Activated effector memory CD4-positive, alpha-beta T cell treated with anti-CD3 and anti-CD28 coated beads, Interleukin-2, amount 50 U/mL, for 16 hours (primary cell): ENCODE measurements at regions not wholly inside any gene's neighbourhood (a gene's known extent, or its start where the extent isn't known, plus 50 kb on each side); places are given as distances from the start of the nearest gene placed in this dataset.

Source experiments
- DNase-seq: peaks from one replicate; pipeline ENCODE4 v3.0.0-alpha.2; 2020

DNA sequence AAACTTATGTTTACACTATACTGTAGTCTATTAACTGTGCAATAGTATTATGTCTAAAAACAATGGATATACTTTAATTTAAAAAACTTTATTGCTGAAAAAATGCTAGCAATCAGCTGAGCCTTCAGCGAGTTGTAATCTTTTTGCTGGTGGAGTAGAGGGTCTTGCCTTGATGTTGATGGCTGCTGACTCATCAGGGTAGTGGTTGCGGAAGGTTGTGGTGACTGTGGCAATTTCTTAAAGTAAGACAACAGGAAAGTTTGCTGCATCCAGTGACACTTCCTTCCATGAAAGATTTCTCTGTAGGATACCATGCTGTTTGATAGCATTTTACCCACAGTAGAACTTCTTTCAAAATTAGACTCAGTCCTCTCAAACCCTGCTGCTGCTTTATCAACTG lies 234.7 kb upstream of the CSF3R start:
- DNase-seq: no peak

DNA sequence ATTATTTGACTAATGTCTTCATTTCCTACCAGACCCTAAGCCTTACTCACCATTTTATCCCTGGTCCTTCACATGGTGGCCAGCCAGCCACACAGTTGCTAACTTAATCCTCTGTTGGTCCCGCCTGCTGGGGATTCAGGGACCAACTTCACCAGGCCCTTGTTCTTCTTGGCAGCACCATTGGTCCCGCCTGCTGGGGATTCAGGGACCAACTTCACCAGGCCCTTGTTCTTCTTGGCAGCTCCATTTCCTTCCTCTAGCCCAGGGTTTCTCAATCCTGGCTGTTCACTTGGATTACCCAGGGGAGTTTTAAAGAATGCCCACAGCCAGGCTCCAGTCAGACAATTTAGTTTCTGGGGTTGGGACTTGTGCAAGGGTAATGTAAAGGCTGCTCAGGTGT lies 233.1 kb upstream of the CSF3R start:
- peak; percentile 34 for DNase-seq

DNA sequence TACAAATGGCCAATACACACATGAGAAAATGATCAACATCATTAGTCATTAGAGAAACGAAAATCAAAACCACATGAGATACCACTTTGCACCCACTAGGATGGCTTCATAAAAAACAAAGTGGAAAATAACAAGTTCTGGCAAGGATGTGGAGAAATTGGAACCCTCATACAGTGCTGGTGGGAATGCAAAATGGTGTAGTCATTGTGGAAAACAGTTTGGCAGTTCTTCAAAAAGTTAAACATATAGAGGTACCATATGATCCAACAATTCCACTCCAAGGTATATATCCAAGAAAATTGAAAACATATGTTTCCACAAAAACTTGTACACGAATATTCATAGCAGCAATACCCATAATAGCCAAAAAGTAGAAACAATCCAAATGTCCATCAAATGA lies 231.6 kb upstream of the CSF3R start:
- DNase-seq: no peak

DNA sequence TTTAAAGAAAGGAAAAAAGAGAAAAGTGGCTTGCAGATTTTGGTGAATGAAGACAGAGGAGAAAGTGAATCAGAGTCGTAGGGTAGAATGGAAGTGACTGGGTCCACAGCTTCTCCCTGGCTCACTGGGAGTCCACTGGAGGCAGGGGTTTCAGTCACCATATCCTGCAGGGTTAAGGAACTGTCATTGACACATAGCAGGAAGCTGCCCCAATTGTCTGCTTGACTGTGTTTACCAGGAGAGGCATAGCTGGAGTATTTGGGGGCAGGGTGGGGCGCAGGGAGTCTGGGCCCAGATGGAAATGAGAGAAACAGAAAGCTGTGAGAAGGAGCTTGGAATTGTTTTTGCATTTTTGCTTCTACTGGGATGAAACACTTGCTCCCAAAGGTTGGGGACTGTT lies 228.8 kb upstream of the CSF3R start:
- DNase-seq: peak; percentile 16

DNA sequence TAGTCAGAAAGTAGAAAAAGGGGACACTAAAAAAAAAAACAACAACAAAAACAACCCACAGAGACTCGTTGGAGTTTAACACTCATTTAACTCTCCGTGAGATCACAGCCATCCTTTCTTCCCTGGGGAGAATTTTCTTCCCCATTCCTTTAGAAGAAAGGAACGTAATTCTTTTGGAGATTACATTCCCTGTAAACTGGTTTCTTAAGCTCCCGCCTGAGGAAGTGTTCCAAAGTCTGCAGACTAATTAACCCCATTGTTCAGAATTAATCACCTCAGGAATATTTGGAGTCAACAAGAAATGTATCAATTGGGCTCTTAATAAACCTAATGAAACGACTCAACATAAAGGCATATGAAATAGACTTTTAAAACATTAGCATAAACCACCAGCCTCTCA lies 228.2 kb upstream of the CSF3R start:
- DNase-seq: no peak

DNA sequence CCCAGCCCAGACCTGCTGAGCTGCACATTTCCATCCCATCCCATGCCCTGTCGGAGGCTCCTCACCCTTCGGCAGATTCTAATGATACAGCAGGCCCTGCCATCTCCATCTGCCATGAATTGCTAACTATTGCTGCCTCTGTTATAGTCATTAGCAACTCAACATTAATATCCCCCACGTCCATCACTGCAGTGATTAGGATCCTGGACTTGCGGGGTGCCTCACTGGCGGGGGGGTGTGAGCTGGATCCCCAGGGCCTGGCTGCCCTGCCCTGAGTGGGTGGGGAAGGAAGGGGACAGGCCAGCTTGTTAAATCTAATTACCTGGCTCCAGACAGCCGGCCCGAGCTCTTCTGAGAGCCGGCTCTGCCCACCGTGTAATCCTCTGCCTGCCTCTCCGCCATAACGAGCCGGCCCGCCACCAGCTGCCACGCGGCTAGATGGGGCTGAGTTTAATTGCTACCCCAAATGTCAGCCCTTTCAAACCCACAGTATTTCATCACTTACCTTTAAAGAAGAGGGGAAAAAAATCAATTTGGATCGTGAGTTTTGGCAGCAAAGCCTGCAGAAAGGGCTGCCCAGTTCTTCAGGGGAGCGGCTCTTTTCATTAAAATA lies 227.3 kb upstream of the CSF3R start:
- DNase-seq: no peak

DNA sequence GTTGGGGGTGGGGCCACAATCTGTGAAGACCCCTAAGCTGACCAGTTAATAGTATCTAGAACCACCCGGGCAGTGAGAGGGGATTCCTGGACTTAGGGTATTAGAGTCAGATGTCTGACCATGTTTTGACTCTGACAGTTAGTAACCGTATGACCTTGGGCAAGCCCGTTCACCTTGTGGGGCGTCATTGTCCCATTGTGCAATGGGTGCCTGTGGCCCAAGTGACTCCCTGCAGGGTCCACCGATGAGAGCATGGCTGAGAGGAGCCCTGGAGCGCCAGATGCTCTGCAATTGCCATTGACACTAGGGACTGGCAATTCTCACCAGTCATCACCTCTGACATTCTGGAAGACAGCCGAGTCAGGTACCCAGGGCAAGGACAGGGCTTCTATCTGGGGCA lies 225.9 kb upstream of the CSF3R start:
- DNase-seq: no peak

DNA sequence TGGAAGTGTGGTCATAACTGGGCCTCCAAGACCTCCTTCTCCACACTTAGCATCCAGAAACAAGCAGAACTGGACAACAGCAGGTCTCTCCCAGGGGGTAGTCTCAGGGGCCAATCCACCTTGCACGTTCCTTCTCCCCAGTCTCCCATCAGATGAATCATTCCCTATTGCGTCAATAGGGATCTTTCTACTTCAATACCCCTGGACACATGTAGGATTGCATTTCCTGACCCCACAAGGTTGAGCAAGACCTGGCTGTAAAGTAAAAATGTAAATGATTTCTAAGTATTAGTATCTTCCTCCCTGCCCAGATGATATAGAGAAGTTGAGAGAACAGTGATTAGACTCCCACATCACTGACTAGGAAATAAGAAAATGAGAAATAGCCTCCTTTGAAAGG lies 224.5 kb upstream of the CSF3R start:
- no peak for DNase-seq

DNA sequence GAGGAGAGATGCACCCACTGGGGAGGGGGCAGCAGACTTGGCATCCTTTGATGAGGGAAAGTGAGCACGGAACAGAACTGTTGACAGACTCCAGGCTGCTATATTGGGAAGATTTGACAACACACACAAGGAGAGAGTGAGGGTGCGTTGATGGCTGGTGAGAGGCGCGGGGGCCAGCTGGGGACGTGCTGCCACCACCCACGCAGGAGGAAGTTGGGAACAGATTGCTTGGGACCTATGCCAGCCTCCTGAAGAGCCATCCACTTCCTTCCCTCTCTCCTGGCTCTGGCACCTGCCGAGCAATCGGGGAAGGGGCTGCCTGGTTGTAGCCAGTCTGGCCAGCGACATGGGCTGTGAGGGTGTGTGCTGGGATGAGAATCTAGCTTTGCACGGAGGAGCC lies 223.7 kb upstream of the CSF3R start:
- no peak for DNase-seq

DNA sequence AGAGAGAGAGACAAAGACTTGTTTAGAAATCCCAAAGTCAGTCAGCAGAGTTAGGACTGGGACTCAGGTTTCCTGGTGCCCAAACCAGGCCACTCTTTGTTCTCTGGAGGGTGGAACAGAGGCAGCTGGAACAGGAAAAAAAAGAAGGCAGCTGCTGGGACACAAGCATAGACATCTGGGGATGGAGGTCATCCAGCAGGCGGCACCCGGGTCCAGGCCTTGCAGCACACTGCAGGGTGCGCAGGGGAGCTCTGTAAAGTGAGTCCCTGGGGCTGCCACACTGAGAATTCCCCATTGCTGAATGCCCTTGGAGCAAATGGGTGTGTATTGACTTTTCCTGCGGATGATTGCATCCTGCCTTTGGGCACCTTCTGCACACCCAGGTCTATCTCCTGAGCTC lies 222.9 kb upstream of the CSF3R start:
- DNase-seq: no peak

DNA sequence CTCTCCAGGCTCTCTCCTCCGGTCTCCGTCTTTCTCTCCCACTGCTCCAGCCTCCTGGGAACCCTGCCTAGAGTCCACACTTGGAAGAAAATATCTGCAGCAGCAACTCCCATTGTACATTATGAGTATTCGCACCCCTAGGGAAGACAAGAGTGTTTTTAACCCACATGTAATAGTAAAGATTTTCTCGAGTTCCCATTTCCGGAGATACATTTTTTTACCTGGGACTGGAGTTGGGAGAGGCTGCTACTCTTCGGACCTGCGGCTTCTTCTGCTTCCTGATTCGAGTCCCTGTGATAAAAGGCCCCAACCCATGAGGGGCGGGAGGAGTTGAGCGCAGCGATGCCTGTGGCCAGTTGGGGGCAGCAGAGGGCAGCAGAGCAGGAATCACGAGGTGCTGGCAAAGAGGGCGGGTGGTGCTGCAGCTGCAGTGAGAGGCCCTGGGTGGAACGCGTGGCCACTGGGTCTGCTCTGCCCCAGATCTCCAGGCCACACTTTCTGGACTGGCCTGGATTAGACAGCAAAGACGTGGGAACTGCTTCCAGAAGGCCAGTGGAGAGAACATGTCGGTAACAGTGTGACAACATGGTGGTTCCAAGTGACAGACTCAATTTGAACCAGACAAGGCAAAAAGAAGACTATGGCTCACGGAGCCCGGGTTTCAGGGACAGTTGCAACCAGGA lies 221.0 kb upstream of the CSF3R start:
- peak; percentile 78 for DNase-seq

DNA sequence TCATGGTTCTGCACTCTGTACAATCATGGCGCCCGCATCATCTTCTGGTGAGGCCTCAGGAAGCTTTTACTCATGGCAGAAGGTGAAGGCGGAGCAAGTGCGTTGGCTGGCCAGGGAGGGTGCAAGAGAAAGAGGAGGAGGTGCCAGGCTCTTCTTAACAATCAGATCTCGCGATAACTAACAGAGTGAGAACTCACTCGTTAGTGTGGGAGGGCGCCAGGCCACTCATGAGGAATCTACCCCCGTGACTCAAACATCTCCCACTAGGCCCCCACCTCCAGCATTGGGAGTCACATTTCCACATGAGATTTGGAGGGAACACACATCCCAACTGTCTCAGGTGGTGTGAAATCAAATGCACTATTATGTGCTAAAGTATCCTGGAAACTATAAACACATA lies 220.2 kb upstream of the CSF3R start:
- DNase-seq: no peak

DNA sequence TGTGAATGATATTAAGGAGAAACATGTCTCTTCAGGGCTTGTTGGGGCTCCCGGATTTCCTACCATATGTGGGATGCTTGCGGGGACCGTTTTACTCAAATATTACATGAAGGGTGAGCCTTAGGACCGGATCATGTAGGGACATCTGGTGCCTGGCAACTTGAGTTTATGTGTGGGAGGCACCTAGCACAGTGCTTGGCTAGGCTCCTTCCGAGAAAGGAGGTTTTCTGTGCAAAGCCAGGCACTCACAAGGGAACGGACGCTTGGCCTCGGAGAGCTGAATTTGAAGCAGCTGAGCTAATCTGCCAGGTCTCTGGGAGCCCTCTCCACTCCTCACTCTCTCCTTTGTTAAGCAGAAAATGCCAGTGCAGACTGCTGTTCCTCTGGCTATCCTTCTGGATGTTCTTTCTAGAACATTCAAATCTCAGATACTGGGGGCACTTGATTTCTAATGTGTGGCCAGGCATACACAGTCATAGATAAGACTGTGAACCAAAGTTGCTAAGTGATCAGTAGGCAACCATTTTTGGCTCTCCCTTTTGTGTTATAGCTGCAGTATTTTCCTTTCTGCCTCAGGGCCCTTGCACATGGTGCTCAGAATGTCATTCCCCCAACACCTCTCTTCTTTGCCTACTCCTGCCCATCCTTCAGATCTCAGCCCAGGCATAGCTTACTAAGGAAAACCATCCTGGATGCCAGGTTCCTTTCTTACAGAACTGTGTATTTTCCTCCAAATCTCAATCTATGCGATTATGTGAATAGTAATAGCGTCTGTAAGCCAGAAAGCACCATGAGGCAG lies 216.6 kb upstream of the CSF3R start:
- no peak for DNase-seq

DNA sequence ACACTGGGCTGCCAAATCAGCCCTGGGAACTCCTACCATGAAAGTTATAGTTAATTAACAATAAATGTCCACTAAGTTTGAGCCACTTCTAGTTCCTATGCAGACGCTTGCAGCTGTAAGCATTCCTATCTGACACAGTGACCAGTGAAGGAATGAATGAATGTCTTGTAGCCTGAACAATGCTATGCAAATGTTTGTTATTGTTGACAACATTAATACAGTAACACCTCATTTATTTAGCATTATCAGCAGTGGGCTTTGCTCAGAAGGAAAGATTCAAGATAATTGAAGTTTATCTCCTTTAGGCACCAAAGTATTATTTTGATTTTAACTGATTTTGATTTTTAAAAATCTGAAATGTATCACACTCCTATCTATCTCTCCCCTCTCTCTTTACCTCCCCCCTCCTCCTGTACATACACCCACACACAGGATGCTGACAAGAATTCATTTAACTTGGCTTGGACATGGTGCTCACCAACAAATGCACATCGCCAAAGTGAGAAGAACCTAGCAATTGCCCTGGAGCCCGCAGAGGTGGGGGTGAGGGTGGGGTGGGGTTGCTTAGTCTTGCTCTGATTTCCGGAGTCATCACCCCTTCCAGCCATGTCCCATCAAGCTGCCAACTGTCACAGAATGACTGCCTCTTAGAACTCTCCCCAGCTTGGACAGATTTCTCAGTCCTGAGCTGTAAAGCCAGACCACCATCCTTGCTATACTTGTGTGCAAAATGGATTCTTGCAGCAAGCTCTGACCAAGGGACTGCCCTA lies 215.3 kb upstream of the CSF3R start:
- no peak for DNase-seq

DNA sequence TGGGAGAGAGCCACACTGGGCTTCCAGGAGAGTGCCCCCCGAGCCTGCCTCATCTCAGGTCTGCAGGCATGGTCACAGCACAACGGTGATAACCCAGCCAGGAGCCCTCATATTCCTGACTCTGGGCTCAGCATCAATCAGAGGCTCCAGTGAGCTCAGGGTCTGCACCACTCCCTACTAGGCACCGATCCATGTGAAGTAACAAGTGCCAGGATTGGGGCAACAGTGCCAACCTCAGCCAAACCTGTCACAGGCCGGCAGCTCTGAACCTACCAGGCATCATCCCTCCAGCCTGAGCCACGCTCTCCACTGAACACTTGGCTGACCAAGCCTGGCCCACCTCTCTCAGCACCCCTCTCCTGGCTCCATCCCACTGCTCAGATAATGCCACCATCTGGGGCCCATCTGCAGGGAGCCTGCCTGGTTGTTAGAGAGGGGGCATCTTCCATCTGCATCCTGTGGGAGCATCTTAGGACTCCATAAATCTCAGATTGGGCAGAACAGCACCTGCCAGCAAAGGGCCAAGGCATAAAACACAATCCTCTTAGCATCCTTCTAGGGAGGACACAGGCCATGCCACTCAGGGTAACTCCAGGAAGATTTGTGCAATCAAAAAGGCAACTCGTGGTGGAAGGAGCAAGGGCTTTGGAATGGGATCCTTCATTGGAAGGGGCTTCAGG lies 213.7 kb upstream of the CSF3R start:
- no peak for DNase-seq

DNA sequence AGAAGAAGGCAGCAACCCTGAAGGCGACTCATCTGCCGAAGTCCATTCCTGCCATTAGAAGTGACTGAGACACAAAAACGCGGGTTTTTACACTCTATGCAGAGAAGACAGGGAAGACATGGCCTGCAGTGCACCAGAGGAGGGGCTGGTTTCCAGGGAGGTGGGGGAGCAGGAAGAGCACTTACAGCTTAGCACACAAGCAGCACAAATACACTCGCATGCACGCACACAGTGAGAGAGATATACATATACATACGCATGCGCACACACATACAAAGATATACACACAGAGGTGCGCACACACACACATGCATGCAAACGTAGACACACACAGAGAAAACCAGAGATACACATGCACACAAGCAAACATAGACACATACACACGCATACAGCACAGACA lies 210.9 kb upstream of the CSF3R start:
- no peak for DNase-seq

DNA sequence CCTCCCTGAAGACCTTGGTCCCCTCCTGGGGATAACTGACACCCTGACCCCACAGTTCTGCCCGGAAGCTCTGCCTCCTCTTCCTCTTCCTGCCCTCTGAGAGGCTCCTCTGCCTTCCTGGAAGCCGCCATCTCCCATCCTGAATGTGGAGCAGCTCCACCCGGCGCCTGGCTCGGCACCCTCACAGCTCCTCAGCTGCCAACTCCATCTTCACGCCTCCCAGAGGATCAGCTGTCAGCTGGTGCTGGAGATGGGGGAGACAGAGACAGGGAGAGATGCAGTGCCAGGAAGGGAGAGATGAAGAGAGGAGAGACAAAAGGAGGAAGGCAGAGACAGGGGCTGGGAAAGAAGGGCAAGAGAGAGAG lies 210.4 kb upstream of the CSF3R start:
- DNase-seq: no peak

DNA sequence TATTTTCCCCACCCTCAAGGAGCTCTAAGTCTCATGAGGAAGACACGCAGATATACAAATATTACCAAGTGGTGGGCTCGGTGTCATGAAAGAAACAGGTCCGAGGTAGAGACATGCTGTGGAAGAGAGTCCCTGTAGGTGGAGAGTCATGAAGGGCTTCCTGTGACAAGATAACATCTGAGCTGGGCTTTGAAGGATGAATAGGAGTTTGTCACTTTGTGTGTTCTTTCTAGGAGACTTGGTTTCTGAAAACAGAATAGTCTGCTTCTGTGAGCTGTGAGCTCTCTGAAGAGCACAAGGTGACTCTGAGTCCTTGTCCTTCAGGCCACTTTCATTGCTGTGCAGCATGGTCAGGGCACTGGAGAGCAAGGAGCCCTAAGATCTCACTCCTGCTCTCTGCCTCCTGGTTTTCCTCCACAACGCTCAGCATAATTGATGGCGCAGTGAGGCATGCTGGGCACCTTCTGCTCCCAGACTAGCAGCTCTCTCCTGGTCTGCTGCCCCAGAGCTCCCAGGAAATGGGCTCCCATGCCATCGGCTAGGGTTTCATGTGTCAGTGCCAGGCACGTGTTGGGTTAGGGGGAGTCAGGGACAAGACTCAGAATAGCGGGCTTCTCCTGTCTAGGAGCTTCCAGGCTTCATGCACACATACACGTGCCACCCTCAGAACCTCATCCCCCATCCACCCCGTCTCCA lies 209.9 kb upstream of the CSF3R start:
- no peak for DNase-seq

DNA sequence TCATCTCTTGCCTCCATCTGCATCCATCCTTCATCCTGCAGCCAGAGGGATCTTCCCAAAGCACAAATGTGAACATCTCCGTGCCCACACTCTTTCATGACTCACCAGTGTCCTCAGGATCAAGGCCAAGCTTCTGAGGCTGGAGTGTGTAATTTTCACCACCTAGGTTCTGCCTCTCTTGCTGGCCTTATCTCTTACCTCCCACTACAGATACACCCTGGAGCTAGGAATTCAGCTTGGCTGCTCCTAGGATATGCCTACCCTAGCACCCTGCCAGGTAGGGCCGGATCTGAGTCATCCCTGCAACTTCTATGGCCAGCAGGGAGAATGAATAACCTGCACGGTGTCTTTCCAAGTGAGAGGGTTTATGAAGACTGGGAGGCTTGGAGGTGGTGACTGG lies 208.7 kb upstream of the CSF3R start:
- DNase-seq: no peak

DNA sequence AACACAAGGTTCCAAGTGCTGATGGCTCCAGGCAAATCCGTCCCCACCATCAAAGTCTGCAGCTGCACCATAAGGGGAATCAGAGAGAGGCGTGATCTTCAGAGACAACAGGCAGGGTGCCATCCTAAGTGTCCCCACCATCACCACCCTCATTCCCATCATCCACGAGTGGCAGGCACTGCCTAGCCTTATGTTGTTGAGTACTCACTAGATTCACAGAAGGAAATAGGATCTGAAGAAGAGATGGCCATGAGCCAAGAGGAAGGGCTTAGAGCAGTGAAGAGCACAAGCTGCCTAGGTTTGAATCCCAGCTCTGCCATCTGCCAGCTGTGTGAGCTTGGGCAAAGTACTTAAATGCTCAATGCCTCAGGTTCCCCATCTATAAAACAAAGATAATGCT lies 207.3 kb upstream of the CSF3R start:
- no peak for DNase-seq

DNA sequence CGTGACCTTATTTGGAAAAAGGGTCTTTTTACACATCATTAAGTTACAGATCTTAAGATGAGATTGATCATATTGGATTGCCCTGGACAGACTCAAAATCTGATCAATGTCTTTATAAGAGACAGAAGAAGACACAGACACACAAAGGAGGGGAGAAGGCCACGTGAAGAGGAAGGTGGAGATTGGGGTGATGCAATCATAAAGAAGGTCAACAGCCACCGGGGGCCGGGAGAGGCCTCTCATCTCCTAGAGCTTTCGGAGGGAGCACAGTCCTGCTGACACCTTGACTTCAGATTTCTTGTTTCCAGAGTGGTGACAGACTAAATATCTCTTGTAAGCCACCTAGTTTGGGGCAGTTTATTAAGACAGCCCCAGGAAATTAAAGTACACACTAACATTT lies 204.6 kb upstream of the CSF3R start:
- no peak for DNase-seq

DNA sequence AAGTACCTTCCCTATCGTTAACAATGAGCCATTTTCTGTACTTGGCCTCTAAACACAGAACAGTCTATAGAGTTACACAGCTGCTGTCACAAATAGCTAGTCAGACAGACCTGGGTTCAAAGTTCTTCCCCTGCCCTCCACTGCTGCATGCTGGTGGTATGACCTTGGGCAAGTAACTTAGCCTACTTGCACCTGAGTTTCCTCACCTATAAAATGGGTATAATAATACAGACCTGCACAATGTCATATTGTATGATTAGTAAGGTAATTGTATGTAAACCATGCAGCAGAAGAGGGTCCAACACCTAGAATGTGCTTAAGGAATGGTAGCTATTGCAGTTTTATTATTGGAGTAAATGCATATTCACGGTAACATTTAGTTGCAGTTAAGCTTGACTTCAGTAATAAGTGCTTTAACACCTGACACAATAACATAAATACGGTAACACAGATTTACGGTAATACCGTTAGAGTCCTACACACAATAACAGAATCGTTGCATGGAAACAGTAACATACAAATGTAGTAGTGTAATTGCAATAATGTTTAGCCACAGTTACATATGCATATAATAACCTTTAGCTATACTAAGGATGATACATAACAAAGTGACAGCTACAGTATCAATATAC lies 193.3 kb upstream of the CSF3R start:
- DNase-seq: no peak
